ENCODE measurements at regions not wholly inside any gene's neighbourhood (a gene's known extent, or its start where the extent isn't known, plus 50 kb on each side); places are given as distances from the start of the nearest gene placed in this dataset.
A peak's percentile ranks its signal among the peaks of the same experiment; 100 is the strongest.

DNA sequence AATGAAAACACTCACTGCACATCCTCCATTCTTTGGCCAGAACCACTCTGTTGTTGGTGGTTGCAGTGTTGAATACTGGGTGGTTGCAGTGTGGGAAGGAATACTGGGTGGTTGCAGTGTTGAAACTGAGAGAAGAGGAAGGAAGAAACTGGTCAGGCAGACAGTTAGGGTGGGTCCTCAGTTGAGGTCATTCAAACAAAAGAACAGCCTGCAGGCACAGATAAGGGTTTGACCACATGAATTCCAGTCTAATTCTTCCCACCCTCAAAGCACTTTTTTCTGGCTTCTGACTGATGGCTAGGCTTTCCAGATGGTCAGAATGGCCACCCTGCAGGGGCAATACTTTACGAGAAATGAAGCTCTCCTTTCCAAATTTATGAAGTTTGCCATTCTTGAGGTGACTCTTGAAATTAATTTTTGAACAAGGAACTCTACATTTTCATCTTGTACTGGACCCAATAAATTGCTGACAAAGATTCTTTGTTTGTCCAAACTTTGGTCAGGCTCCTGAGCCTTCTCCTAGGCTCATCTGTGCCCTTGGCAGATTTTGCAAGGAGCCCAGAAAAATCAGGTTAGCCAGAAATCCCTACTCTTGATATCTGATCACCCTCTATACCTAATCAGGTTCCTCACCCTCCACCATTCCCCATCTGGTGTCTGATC, 596.6 kb upstream of the CDH5 start (continued):
- TF ChIP-seq, protein P1, sequence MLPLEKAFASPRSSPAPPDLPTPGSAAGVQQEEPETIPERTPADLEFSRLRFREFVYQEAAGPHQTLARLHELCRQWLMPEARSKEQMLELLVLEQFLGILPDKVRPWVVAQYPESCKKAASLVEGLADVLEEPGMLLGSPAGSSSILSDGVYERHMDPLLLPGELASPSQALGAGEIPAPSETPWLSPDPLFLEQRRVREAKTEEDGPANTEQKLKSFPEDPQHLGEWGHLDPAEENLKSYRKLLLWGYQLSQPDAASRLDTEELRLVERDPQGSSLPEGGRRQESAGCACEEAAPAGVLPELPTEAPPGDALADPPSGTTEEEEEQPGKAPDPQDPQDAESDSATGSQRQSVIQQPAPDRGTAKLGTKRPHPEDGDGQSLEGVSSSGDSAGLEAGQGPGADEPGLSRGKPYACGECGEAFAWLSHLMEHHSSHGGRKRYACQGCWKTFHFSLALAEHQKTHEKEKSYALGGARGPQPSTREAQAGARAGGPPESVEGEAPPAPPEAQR (CRISPR knock-in tag; IDR thresholded peaks at IDR 0.05), result no peak
- TF ChIP-seq, protein P2, sequence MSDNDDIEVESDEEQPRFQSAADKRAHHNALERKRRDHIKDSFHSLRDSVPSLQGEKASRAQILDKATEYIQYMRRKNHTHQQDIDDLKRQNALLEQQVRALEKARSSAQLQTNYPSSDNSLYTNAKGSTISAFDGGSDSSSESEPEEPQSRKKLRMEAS (CRISPR knock-in tag; IDR thresholded peaks at IDR 0.05), result no peak
- TF ChIP-seq, protein P3, sequence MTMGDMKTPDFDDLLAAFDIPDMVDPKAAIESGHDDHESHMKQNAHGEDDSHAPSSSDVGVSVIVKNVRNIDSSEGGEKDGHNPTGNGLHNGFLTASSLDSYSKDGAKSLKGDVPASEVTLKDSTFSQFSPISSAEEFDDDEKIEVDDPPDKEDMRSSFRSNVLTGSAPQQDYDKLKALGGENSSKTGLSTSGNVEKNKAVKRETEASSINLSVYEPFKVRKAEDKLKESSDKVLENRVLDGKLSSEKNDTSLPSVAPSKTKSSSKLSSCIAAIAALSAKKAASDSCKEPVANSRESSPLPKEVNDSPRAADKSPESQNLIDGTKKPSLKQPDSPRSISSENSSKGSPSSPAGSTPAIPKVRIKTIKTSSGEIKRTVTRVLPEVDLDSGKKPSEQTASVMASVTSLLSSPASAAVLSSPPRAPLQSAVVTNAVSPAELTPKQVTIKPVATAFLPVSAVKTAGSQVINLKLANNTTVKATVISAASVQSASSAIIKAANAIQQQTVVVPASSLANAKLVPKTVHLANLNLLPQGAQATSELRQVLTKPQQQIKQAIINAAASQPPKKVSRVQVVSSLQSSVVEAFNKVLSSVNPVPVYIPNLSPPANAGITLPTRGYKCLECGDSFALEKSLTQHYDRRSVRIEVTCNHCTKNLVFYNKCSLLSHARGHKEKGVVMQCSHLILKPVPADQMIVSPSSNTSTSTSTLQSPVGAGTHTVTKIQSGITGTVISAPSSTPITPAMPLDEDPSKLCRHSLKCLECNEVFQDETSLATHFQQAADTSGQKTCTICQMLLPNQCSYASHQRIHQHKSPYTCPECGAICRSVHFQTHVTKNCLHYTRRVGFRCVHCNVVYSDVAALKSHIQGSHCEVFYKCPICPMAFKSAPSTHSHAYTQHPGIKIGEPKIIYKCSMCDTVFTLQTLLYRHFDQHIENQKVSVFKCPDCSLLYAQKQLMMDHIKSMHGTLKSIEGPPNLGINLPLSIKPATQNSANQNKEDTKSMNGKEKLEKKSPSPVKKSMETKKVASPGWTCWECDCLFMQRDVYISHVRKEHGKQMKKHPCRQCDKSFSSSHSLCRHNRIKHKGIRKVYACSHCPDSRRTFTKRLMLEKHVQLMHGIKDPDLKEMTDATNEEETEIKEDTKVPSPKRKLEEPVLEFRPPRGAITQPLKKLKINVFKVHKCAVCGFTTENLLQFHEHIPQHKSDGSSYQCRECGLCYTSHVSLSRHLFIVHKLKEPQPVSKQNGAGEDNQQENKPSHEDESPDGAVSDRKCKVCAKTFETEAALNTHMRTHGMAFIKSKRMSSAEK (CRISPR knock-in tag; IDR thresholded peaks at IDR 0.05; ENCODE audit: borderline replicate concordance), result no peak
- TF ChIP-seq, protein P4, sequence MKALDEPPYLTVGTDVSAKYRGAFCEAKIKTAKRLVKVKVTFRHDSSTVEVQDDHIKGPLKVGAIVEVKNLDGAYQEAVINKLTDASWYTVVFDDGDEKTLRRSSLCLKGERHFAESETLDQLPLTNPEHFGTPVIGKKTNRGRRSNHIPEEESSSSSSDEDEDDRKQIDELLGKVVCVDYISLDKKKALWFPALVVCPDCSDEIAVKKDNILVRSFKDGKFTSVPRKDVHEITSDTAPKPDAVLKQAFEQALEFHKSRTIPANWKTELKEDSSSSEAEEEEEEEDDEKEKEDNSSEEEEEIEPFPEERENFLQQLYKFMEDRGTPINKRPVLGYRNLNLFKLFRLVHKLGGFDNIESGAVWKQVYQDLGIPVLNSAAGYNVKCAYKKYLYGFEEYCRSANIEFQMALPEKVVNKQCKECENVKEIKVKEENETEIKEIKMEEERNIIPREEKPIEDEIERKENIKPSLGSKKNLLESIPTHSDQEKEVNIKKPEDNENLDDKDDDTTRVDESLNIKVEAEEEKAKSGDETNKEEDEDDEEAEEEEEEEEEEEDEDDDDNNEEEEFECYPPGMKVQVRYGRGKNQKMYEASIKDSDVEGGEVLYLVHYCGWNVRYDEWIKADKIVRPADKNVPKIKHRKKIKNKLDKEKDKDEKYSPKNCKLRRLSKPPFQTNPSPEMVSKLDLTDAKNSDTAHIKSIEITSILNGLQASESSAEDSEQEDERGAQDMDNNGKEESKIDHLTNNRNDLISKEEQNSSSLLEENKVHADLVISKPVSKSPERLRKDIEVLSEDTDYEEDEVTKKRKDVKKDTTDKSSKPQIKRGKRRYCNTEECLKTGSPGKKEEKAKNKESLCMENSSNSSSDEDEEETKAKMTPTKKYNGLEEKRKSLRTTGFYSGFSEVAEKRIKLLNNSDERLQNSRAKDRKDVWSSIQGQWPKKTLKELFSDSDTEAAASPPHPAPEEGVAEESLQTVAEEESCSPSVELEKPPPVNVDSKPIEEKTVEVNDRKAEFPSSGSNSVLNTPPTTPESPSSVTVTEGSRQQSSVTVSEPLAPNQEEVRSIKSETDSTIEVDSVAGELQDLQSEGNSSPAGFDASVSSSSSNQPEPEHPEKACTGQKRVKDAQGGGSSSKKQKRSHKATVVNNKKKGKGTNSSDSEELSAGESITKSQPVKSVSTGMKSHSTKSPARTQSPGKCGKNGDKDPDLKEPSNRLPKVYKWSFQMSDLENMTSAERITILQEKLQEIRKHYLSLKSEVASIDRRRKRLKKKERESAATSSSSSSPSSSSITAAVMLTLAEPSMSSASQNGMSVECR (CRISPR knock-in tag; IDR thresholded peaks at IDR 0.05; ENCODE audit: borderline replicate concordance), result no peak

DNA sequence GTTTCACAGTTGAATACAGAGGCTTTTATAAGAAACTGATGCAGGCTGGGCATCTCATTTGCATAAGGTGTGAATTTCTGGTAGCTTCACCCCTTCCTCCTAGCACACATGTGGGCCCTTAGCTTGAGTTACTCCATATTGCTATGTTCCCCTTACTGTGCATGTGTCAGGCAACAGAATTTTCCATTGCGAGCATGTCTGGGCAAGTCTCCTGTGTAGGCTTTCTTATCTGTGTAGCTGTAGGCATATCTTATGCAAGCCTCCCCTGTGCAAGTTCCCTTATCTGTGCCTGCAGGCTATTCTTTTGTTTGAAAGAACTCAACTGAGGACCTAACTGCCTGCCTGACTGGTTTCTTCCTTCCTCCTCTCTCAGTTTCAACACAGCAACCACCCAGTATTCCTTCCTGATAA, 597.4 kb upstream of the CDH5 start:
- Mint-ChIP-seq H3K9me3 (peaks cover 36% of the 10 kb centered on the region), H3K27ac (no peak overlapping the region), H3K36me3 (peaks cover 37% of the 10 kb centered on the region), H3K27me3 (ENCODE audit: low read depth) (peaks cover 15% of the 10 kb centered on the region), H3K4me3 (no peak overlapping the region), H3K4me1 (peaks cover 49% of the 10 kb centered on the region)
- TF ChIP-seq HMGA2 (CRISPR knock-in tag; IDR thresholded peaks at IDR 0.05) (no peak), GRHL2 (CRISPR knock-in tag; IDR thresholded peaks at IDR 0.05; ENCODE audit: insufficient replicate concordance, severe bottlenecking) (peak; percentile 33)
- ChIA-PET POLR2A (no interaction called here), CTCF (no interaction called here)
- ATAC-seq, result no peak
- DNase-seq (ENCODE audit: low spot score), result no peak

DNA sequence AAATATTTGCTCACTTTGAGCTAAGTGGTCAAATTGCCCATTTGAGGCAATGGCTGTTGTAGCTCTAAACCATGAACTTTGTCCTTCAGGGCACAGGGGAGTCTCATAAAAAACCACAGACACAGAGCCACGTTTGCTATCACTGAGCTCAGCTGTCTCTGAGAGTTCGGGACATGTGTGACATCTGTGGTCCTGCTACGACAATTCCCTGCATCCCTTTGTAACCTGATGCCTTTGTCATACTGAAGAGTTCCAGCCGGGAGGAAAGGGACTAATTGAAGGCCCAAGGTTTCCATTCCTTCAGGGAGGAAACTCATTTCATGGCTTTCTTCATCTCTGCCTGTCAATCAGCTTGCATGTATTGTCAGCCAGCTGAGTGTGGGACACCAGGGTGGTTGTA, 599.4 kb upstream of the CDH5 start:
- ChIA-PET CTCF (no interaction called here), POLR2A (no interaction called here)
- peaks cover 18% of the 10 kb centered on the region for H3K27me3 Mint-ChIP-seq (ENCODE audit: low read depth)
- H3K4me3 Mint-ChIP-seq, result no peak overlapping the region
- peaks cover 36% of the 10 kb centered on the region for H3K36me3 Mint-ChIP-seq
- H3K27ac Mint-ChIP-seq, result no peak overlapping the region
- peaks cover 33% of the 10 kb centered on the region for H3K4me1 Mint-ChIP-seq
- TF ChIP-seq, protein P5, sequence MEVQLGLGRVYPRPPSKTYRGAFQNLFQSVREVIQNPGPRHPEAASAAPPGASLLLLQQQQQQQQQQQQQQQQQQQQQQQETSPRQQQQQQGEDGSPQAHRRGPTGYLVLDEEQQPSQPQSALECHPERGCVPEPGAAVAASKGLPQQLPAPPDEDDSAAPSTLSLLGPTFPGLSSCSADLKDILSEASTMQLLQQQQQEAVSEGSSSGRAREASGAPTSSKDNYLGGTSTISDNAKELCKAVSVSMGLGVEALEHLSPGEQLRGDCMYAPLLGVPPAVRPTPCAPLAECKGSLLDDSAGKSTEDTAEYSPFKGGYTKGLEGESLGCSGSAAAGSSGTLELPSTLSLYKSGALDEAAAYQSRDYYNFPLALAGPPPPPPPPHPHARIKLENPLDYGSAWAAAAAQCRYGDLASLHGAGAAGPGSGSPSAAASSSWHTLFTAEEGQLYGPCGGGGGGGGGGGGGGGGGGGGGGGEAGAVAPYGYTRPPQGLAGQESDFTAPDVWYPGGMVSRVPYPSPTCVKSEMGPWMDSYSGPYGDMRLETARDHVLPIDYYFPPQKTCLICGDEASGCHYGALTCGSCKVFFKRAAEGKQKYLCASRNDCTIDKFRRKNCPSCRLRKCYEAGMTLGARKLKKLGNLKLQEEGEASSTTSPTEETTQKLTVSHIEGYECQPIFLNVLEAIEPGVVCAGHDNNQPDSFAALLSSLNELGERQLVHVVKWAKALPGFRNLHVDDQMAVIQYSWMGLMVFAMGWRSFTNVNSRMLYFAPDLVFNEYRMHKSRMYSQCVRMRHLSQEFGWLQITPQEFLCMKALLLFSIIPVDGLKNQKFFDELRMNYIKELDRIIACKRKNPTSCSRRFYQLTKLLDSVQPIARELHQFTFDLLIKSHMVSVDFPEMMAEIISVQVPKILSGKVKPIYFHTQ (CRISPR knock-in tag; IDR thresholded peaks at IDR 0.05), result no peak
- TF ChIP-seq ZNF317 (CRISPR knock-in tag; IDR thresholded peaks at IDR 0.05; ENCODE audit: borderline replicate concordance, low read depth), result no peak
- no peak for TF ChIP-seq FOXK1 (CRISPR knock-in tag; IDR thresholded peaks at IDR 0.05)
- TF ChIP-seq EMX1 (CRISPR knock-in tag; IDR thresholded peaks at IDR 0.05), result no peak
- TF ChIP-seq NR3C1 (CRISPR knock-in tag; conservative IDR thresholded peaks at IDR 0.05; ENCODE audit: low read depth), result no peak
- TF ChIP-seq MXD4 (CRISPR knock-in tag; IDR thresholded peaks at IDR 0.05; ENCODE audit: borderline replicate concordance), result no peak
- no peak for TF ChIP-seq CBFB (CRISPR knock-in tag; IDR thresholded peaks at IDR 0.05; ENCODE audit: low read depth)
- no peak for TF ChIP-seq ETV6 (CRISPR knock-in tag; IDR thresholded peaks at IDR 0.05)
- no peak for TF ChIP-seq TP53 (CRISPR knock-in tag; IDR thresholded peaks at IDR 0.05)
- no peak for TF ChIP-seq IRF2 (CRISPR knock-in tag; IDR thresholded peaks at IDR 0.05; ENCODE audit: borderline replicate concordance, low read depth)
- TF ChIP-seq RELA (CRISPR knock-in tag; IDR thresholded peaks at IDR 0.05; ENCODE audit: borderline replicate concordance), result no peak
- TF ChIP-seq SOX15 (CRISPR knock-in tag; IDR thresholded peaks at IDR 0.05), result no peak
- no peak for DNase-seq (ENCODE audit: low spot score)
- peaks cover 35% of the 10 kb centered on the region for H3K9me3 Mint-ChIP-seq
- ATAC-seq, result peak; percentile 32; the same call in 1 of the 2 replicates

All from WTC11 (cell line).